ENCODE measurements at regions not wholly inside any gene's neighbourhood (a gene's known extent, or its start where the extent isn't known, plus 50 kb on each side); places are given as distances from the start of the nearest gene placed in this dataset.
"Not testable (repeated sequence)": the region's sequence is repeated elsewhere in the genome, so short reads cannot be mapped to it uniquely, and the experiment has no call there.

GRCh38 chr4:132710971-132711370, 438.1 kb upstream of the PCDH10 start:
- intact Hi-C loops (cut with DNase I) = no loop called here
- ATAC-seq = no peak
- DNase-seq (ENCODE audit: missing footprints) = no peak

DNA sequence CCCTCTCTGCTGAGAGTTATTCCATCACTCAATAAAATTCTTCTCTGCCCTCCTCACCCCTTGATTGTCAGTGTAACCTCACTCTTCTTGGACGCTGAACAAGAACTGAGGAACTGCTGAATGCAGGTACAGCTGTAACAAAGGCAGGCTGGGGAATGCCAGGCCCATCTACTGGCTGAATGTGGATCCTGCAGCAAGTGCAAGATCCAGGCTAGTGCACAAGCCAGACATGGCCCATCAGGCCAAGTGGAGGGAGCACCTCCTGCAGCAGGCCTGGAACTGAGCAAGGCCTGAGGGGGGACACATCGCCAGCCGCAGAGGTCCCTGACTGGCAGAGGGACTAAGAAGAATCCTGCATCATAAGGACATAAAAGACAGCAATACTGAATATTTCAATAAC, 411.8 kb upstream of the PCDH10 start:
- DNase-seq (ENCODE audit: missing footprints) (no peak), ATAC-seq (no peak)
- intact Hi-C loops (cut with DNase I) = no loop called here

DNA sequence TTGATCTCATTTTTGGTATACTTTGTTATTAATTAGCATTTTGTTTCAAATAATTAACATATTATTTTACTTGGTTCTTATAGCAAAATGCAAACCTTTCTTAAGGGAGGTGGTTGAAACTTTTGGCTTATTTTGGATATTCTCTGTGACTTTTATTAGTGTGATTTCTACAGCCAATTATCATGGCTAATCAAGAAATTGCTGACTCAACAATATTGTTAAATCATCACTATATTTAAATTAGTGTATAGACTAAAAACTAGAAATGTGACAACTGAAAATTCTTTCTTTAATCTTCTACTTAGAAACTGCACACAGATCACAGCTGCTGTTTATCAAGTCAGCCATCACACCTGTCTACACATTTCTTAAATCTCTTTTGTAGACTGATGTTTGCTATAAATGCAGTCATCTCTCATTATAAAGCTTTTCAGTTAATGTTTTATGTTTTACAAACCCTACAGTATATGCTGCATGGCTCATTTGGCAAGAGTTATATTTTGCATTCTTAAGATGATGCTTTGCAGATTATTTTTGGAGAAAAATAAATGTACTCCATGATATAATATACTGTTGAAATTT, 389.8 kb upstream of the PCDH10 start:
- ATAC-seq (no peak), DNase-seq (ENCODE audit: missing footprints) (no peak)
- intact Hi-C loops (cut with DNase I) = no loop called here

- DNase-seq (ENCODE audit: missing footprints) (no peak), ATAC-seq (no peak)
- intact Hi-C loops (cut with DNase I) = no loop called here
Measured at GRCh38 chr4:132763465-132763864, 385.6 kb upstream of the PCDH10 start.

GRCh38 chr4:132767901-132768300, 381.2 kb upstream of the PCDH10 start:
- DNase-seq (ENCODE audit: missing footprints) (no peak), ATAC-seq (no peak)
- intact Hi-C loops (cut with DNase I) = no loop called here

DNA sequence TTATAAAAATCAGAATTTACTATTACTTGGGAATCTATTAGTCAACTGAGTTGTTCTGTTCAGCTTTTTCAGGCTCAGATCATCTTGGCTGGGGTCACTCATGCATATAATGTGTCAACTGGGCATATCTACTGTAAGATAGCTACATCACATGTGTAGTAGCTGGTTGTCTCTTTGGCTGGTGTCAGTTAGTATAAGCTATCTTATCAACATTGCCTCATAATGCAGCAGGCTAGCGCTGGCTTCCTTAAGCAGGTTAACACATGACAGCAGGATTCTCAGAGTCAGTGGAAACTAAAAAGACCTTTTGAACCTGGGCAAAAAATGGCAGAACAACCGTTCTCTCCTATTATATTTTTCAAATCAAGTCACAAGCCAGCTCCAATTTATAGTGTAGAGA, 378.3 kb upstream of the PCDH10 start:
- DNase-seq (ENCODE audit: missing footprints) (no peak), ATAC-seq (no peak)
- intact Hi-C loops (cut with DNase I) = no loop called here

DNA sequence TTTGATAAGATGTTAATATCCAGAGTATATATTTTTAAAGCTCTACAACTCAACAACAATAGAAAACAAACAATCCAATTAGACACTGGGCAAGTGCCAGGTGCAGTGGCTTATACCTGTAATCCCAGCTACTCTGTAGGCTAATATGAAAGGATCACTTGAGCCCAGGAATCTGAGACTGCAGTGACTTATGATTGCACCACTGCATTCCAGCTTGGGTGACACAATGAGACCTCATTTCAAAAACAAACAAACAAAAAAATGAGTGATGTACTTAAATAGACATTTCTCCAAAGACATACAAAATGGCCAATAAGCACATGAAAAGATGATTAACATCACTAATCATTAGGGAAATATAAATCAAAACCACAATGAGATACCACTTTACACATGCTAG, 356.8 kb upstream of the PCDH10 start:
- ATAC-seq (no peak), DNase-seq (ENCODE audit: missing footprints) (no peak)
- intact Hi-C loops (cut with DNase I) = no loop called here

DNA sequence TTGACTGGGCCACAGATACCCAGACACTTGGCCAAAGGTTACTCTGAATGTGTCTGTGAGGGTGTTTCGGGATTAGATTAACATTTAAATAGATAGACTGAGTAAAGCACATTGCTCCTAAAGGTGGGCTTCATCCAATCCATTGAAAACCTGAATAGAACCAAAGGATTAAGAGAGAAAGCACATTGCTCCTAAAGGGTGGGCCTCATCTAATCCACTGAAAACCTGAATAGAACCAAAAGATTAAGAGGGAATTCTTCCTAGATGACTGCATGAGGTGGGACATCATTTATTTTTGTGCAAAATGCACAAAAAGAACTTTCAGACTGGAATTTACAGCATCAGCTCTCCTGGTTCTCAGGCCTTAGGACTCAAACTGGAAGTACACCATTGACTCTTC, 351.2 kb upstream of the PCDH10 start:
- intact Hi-C loops (cut with DNase I) = no loop called here
- DNase-seq (ENCODE audit: missing footprints) (no peak), ATAC-seq (no peak)

- intact Hi-C loops (cut with DNase I) = no loop called here
- ATAC-seq (no peak), DNase-seq (ENCODE audit: missing footprints) (no peak)
Measured at GRCh38 chr4:132809298-132810032, 339.6 kb upstream of the PCDH10 start.

GRCh38 chr4:132813061-132813460, 336.0 kb upstream of the PCDH10 start:
- intact Hi-C loops (cut with DNase I); DNase-seq (ENCODE audit: missing footprints); ATAC-seq: not testable (repeated sequence)

DNA sequence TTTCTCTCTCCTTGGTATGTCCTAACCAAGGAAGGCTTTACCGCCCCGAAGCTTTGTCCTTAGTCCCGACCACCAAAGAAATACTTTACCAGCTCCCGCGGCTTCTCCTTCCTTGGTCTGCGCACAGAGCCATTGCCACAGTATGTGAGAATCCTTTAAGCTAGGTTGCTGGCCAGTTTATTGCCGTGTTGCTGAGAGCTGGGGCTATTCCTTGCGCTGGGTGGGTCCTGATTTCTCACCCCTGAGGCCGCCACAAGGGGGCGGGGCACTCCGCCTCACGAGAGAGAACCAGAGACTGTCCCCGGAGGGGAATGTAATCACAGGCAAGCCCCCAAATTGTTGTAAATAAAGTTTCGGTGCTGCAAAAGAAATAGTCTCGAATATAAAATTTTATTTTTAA, 331.0 kb upstream of the PCDH10 start:
- no peak for DNase-seq (ENCODE audit: missing footprints)
- no peak for ATAC-seq
- intact Hi-C loops (cut with DNase I) = no loop called here

DNA sequence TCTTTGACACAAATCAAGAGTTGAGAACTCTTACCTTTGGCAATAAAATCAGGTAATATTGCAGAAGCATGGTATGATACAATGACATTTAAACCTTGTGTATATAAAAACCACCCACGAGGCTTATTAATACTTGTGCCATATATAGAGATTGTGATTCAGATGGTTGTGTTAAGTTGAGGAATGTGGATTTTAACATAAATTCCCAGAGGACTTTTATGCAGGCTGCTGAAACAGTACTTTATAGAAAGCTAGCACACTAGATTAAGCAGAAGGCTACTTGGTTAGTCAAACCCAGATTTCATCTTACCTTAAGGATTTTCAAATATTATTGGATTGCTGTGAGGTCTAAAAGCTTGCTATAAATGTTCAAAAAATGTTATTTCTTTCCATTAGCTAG, 325.7 kb upstream of the PCDH10 start:
- intact Hi-C loops (cut with DNase I) = no loop called here
- DNase-seq (ENCODE audit: missing footprints) (no peak), ATAC-seq (no peak)

GRCh38 chr4:132824761-132825160, 324.3 kb upstream of the PCDH10 start:
- DNase-seq (ENCODE audit: missing footprints) (no peak), ATAC-seq (no peak)
- intact Hi-C loops (cut with DNase I) = no loop called here

DNA sequence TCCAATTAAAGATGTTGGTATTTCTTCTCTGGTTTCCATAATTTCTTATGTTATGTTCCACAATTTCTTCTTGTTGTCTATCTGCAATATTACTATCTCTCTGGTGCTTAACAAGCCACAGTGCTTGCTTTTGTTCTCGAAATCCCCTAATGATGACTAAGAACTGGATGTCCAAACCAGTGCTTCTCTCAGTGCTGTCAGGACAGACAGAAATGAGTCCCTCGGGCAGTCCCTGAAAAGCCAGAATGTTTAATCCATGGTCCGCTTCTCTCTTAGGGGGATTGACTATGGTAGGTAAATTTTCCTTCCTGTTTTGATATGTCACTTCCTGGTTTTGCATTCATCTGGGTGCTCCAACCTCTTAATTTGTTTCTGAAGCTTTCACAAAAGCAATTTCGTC, 321.6 kb upstream of the PCDH10 start:
- no peak for ATAC-seq
- intact Hi-C loops (cut with DNase I) = no loop called here
- DNase-seq (ENCODE audit: missing footprints) = no peak

- DNase-seq (ENCODE audit: missing footprints) (no peak), ATAC-seq (no peak)
- intact Hi-C loops (cut with DNase I) = no loop called here
Measured at GRCh38 chr4:132838244-132838643, 310.9 kb upstream of the PCDH10 start.

DNA sequence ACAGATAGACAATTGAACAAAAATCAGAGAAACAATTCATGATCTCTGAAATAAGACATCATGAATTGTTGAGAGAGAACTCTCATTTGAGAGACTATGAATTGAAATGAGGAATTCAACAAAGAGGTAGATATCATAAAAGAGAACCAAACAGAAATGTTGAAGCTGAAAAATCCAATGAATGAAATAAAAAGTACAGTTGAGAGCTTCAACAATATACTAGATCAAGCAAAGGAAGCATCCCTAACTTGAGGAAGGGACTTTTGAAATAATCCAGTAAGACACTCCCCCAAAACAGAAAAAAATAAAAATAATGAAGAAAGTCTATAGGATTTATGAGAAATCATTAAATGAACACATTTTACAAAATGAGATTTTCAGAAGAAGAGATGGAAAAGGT, 310.0 kb upstream of the PCDH10 start:
- DNase-seq (ENCODE audit: missing footprints) (no peak), ATAC-seq (no peak)
- intact Hi-C loops (cut with DNase I) = no loop called here

GRCh38 chr4:132859929-132860328, 289.2 kb upstream of the PCDH10 start:
- DNase-seq (ENCODE audit: missing footprints) (no peak), ATAC-seq (no peak)
- intact Hi-C loops (cut with DNase I) = no loop called here

DNA sequence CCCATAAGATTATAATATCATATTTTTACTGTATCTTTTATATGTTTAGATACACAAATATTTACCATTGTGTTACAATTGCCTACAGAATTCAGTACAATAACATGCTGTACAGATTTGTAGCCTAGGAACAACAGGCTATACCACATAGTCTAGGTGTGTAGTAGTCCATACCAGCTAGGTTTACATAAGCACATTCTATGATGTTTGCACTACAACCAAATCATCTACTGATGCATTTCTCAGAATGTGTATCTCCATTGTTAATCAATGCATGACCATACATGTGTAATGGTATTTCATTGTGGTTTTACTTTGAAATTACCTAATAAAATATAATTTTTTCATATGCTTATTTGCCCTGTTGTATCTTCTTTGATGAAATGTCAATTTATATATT, 288.1 kb upstream of the PCDH10 start:
- ATAC-seq = no peak
- DNase-seq (ENCODE audit: missing footprints) = no peak
- intact Hi-C loops (cut with DNase I) = no loop called here

- DNase-seq (ENCODE audit: missing footprints) = no peak
- intact Hi-C loops (cut with DNase I) = no loop called here
- no peak for ATAC-seq
Measured at GRCh38 chr4:132863619-132864018, 285.5 kb upstream of the PCDH10 start.

- ATAC-seq (no peak), DNase-seq (ENCODE audit: missing footprints) (no peak)
- intact Hi-C loops (cut with DNase I) = no loop called here
Measured at GRCh38 chr4:132865458-132865857, 283.6 kb upstream of the PCDH10 start.

DNA sequence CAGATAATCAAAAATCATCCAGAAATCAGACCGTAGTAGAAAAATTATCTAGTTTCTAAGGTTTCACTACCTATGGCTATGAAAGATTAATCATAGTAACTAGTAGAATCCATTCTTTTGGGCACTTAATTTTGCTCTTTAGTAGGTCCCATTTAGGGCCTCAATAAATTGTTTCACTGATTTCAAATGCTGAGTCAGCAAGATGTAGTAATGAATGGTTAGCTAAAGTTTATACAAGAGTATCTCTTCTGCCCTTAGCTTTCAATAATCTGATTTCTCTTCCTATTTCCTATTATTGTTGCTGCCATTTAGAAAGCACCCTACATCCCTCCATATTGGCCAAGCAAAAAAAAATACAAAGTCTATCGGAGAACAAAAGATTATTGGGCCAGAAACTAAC, 283.2 kb upstream of the PCDH10 start:
- DNase-seq (ENCODE audit: missing footprints) (no peak), ATAC-seq (no peak)
- intact Hi-C loops (cut with DNase I) = no loop called here

Data from Right ventricle myocardium inferior (tissue), 1 donor.